ENCODE measurements at regions not wholly inside any gene's neighbourhood (a gene's known extent, or its start where the extent isn't known, plus 50 kb on each side); places are given as distances from the start of the nearest gene placed in this dataset.

- TF ChIP-seq, protein P1, sequence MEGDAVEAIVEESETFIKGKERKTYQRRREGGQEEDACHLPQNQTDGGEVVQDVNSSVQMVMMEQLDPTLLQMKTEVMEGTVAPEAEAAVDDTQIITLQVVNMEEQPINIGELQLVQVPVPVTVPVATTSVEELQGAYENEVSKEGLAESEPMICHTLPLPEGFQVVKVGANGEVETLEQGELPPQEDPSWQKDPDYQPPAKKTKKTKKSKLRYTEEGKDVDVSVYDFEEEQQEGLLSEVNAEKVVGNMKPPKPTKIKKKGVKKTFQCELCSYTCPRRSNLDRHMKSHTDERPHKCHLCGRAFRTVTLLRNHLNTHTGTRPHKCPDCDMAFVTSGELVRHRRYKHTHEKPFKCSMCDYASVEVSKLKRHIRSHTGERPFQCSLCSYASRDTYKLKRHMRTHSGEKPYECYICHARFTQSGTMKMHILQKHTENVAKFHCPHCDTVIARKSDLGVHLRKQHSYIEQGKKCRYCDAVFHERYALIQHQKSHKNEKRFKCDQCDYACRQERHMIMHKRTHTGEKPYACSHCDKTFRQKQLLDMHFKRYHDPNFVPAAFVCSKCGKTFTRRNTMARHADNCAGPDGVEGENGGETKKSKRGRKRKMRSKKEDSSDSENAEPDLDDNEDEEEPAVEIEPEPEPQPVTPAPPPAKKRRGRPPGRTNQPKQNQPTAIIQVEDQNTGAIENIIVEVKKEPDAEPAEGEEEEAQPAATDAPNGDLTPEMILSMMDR (conservative IDR thresholded peaks at IDR 0.05; ENCODE audit: low read length), result no peak
- no peak for TF ChIP-seq EZH2phosphoT487 (IDR thresholded peaks at IDR 0.05; ENCODE audit: borderline replicate concordance, low read depth, low read length)
These were observed 267.3 kb downstream of the ZNF516 start for GRCh38 chr18:76227759-76228158.
